Breast epithelium (tissue), 4 donors: ENCODE measurements at regions not wholly inside any gene's neighbourhood (a gene's known extent, or its start where the extent isn't known, plus 50 kb on each side); places are given as distances from the start of the nearest gene placed in this dataset.
"Not testable (repeated sequence)": the region's sequence is repeated elsewhere in the genome, so short reads cannot be mapped to it uniquely, and the experiment has no call there.

Experiments
- DNase-seq, 2 donors: peaks; one replicate each; pipeline ENCODE4 v3.0.0-alpha.2; 2019; ENCODE audit warnings: low spot score in 2 of 2
- H3K27ac ChIP-seq, 2 donors: fragments of 200-600 bp; sonication (generic) in 1 of 2; one replicate each; pipeline ENCODE4 v1.5.1; 2016 to 2019; ENCODE audit warnings: mild to moderate bottlenecking in 1 of 2
- H3K27me3 ChIP-seq, 2 donors: fragments of 200-600 bp; sonication (generic) in 1 of 2; one replicate each; pipeline versions ENCODE4 v1.5.1 to v1.6.0; 2017 to 2019; ENCODE audit warnings: control low read depth in 1 of 2, mild to moderate bottlenecking in 1 of 2
- H3K36me3 ChIP-seq: fragments of 200-600 bp; one replicate; pipeline ENCODE4 v1.5.1; 2019
- H3K4me1 ChIP-seq, 2 donors: fragments of 200-600 bp; sonication (generic); one replicate each; pipeline ENCODE4 v1.5.1; 2016 to 2019; ENCODE audit warnings: control low read depth in 1 of 2
- H3K4me3 ChIP-seq, 3 donors: fragments of 200-600 bp; sonication (generic); 1 replicate in 2 of 3; 2 replicates in 1 of 3; pipeline ENCODE4 v1.5.1; 2016 to 2019; ENCODE audit warnings: mild to moderate bottlenecking in 3 of 3, moderate library complexity in 2 of 3
- H3K9me3 ChIP-seq, 2 donors: fragments of 200-600 bp; sonication (generic) in 1 of 2; one replicate each; pipeline ENCODE4 v1.5.1; 2016 to 2019; ENCODE audit warnings: control low read depth in 1 of 2
- POLR2A ChIP-seq: fragments of 450-650 bp; IDR thresholded peaks from one replicate; pipeline ENCODE4 v1.6.1; 2016; ENCODE audit warnings: antibody characterized with exemption, mild to moderate bottlenecking, moderate library complexity
- POLR2AphosphoS5 ChIP-seq, 3 donors: sonication (generic); formaldehyde crosslinking; IDR thresholded peaks; one replicate each; pipeline ENCODE4 v1.6.1; 2017; ENCODE audit warnings: antibody characterized with exemption in 3 of 3
- intact Hi-C: fragments of 100-400 bp; cut with DNase I; formaldehyde crosslinking; loops from one replicate; pipeline ENCODE4 v1.15.1; 2023; ENCODE audit warnings: low total_unique reads
- TF ChIP-seq, protein P1 (sequence below), 3 donors: fragments of 450-650 bp; IDR thresholded peaks; one replicate each; pipeline ENCODE4 v1.5.1; 2016 to 2017; ENCODE audit warnings: antibody characterized with exemption in 3 of 3, mild to moderate bottlenecking in 3 of 3, moderate library complexity in 3 of 3

DNA sequence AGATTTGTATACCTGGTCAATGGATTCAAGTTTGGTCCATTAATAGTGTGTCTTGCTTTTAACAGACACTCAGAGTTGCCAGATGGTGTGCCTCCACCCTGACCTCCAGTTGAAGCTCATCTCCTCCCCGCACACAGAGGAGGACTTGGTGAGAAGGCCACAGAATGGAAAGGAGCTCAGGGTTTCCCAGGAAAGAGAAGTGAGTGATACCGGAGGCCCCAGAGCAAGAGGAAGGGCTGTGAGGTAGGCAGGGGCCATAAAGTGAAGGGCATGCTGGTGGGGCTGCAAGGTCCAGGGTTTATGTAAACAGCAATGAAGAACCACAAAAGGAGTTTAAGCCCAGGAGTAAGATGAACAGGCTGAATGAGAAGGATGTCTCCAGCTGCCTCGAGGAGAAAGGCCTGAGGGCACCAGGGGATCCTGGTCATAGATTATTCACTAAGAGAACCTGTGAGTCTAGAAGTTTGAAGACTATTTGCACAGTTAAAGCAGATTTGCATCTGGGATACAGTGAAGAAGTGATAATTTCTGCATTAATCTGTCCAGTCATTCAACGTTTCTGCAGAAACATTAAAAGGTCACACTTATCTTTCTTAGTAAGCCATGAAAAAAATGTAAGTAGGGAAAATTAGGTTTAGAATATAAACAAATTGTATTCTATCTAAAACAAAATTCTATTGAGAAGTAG, 67.5 kb upstream of the VPREB1 start:
- Histone ChIP-seq H3K27me3 (peaks cover 0 to 6% of the 10 kb centered on the region in 2 donors), H3K36me3 (no peaks in the 10 kb centered on the region), H3K9me3 (no peaks in the 10 kb centered on the region), H3K27ac (no peak overlapping the region), H3K4me3 (no peak overlapping the region), H3K4me1 (no peaks in the 10 kb centered on the region)
- TF ChIP-seq POLR2A, result no peak
- TF ChIP-seq, protein P1, sequence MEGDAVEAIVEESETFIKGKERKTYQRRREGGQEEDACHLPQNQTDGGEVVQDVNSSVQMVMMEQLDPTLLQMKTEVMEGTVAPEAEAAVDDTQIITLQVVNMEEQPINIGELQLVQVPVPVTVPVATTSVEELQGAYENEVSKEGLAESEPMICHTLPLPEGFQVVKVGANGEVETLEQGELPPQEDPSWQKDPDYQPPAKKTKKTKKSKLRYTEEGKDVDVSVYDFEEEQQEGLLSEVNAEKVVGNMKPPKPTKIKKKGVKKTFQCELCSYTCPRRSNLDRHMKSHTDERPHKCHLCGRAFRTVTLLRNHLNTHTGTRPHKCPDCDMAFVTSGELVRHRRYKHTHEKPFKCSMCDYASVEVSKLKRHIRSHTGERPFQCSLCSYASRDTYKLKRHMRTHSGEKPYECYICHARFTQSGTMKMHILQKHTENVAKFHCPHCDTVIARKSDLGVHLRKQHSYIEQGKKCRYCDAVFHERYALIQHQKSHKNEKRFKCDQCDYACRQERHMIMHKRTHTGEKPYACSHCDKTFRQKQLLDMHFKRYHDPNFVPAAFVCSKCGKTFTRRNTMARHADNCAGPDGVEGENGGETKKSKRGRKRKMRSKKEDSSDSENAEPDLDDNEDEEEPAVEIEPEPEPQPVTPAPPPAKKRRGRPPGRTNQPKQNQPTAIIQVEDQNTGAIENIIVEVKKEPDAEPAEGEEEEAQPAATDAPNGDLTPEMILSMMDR (IDR thresholded peaks at IDR 0.05), result no peak
- DNase-seq, result no peak
- intact Hi-C loops, result no loop called here

DNA sequence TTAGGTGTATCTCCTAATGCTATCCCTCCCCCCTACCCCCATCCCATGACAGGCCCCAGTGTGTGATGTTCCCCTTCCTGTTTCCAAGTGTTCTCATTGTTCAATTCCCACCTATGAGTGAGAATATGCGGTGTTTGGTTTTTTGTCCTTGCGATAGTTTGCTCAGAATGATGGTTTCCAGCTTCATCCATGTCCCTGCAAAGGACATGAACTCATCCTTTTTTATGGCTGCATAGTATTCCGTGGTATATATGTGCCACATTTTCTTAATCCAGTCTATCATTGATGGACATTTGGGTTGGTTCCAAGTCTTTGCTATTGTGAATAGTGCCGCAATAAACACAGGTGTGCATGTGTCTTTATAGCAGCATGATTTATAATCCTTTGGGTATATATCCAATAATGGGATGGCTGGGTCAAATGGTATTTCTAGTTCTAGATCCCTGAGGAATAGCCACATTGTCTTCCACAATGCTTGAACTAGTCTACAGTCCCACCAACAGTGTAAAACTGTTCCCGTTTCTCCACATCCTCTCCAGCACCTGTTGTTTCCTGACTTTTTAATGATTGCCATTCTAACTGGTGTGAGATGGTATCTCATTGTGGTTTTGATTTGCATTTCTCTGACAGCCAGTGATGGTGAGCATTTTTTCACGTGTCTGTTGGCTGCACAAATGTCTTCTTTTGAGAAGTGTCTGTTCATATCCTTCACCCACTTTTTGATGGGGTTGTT, 71.5 kb upstream of the VPREB1 start:
- H3K4me1 ChIP-seq, DNase-seq, H3K27ac ChIP-seq, H3K27me3 ChIP-seq, H3K4me3 ChIP-seq, H3K9me3 ChIP-seq, H3K36me3 ChIP-seq, intact Hi-C loops: not testable (repeated sequence)

DNA sequence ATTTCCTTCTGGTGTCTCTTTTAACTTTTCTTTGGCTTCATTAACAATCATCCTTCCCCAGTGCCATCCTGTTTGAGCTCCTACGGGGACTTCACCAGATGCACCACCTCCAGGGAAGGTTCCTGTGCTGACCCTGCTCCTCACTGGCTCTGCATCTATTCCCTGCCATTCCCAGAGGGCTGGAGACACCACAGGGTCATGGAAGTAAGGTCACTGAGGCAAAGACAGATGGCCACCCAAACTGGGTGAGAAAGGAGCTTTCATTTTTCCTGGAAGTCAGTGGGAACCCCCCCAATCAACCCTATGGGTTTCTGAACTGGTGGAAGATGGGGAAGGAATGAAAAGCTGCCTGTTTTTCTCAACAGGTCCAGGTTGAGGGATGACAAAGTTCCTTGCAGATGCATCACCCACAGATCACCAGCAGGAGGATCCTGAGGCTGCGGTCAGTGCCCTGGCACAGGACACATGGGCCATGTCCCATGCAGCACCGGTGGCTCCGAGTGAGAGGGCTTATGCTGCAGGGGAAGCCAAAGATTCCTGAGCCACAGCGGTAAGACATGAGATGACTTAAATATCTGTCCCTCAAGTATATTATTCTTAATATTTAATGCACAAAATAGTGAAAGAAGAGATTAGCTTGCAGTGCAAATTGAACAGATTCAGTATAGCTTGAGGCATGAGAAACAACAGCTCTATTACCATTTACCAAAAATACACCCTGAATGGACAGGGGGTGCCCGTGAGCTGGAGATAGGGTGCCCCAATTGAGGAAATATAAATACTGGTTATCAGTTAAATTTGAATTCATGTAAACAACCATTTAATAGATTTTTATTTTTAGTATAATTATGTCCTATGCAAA, 73.0 kb upstream of the VPREB1 start:
- DNase-seq, result no peak
- no peaks in the 10 kb centered on the region for H3K4me1 ChIP-seq
- H3K4me3 ChIP-seq, result no peak overlapping the region
- no peaks in the 10 kb centered on the region for H3K27me3 ChIP-seq
- H3K9me3 ChIP-seq, result no peaks in the 10 kb centered on the region
- TF ChIP-seq, protein P1 (IDR thresholded peaks at IDR 0.05), result no peak
- TF ChIP-seq POLR2AphosphoS5 (IDR thresholded peaks at IDR 0.05), result no peak
- no peak for TF ChIP-seq POLR2A
- no peaks in the 10 kb centered on the region for H3K36me3 ChIP-seq
- H3K27ac ChIP-seq, result no peak overlapping the region
- intact Hi-C loops, result no loop called here

GRCh38 chr22:22169923-22170322, 74.7 kb upstream of the VPREB1 start:
- no peaks in the 10 kb centered on the region for H3K4me1 ChIP-seq
- TF ChIP-seq POLR2A (no peak), POLR2AphosphoS5 (IDR thresholded peaks at IDR 0.05) (no peak)
- TF ChIP-seq, protein P1 (IDR thresholded peaks at IDR 0.05), result no peak
- H3K9me3 ChIP-seq, result no peaks in the 10 kb centered on the region
- intact Hi-C loops, result no loop called here
- DNase-seq, result no peak
- H3K4me3 ChIP-seq, result no peak overlapping the region
- no peaks in the 10 kb centered on the region for H3K27me3 ChIP-seq
- H3K27ac ChIP-seq, result no peak overlapping the region
- no peaks in the 10 kb centered on the region for H3K36me3 ChIP-seq

- Histone ChIP-seq H3K9me3 (no peaks in the 10 kb centered on the region), H3K27ac (no peak overlapping the region), H3K4me3 (no peak overlapping the region), H3K36me3 (no peaks in the 10 kb centered on the region), H3K27me3 (peaks cover 0 to 5% of the 10 kb centered on the region in 2 donors), H3K4me1 (no peaks in the 10 kb centered on the region)
- intact Hi-C loops, result no loop called here
- TF ChIP-seq POLR2AphosphoS5 (IDR thresholded peaks at IDR 0.05) (no peak), POLR2A (no peak)
- TF ChIP-seq, protein P1 (IDR thresholded peaks at IDR 0.05), result no peak
- DNase-seq, result no peak
These were observed 75.4 kb upstream of the VPREB1 start for GRCh38 chr22:22168941-22169867.
